HCT116 (cell line): ENCODE measurements at regions not wholly inside any gene's neighbourhood (a gene's known extent, or its start where the extent isn't known, plus 50 kb on each side); places are given as distances from the start of the nearest gene placed in this dataset.

Source experiments
- ATAC-seq: fragments of 200-7000 bp; cut with Tn5 transposase; 2 replicates; pipeline ENCODE4 v1.9.1; 2020; ENCODE audit warnings: mild to moderate bottlenecking, moderate library complexity
- BruUV-seq: library from RNA; stranded (reverse); fragments of 400-500 nt; replicated peaks from 2 replicates; lab custom pipeline; 2021; lab: Mats Ljungman, UMichigan
- CTCF ChIA-PET: fragments of 300-600 bp; sonication (Branson Sonifier 250); formaldehyde crosslinking; loops from one replicate; lab custom pipeline; 2021; ENCODE audit warnings: antibody characterized with exemption; lab: Charles Lee
- POLR2A ChIA-PET: fragments of 300-600, 350-600 bp; sonication (Branson Sonifier 250); formaldehyde crosslinking; loops from one replicate; lab custom pipeline; 2021; ENCODE audit warnings: antibody characterized with exemption; lab: Charles Lee
- RAD21 ChIA-PET, 2 experiments: fragments of 300-600 bp; sonication (Branson Sonifier 250); formaldehyde crosslinking; loops; one replicate each; lab custom pipeline; 2023; ENCODE audit warnings: low total read pairs in 2 of 2; ENCODE audit not compliant: uncharacterized antibody in 2 of 2, unreplicated experiment in 2 of 2, low non-redundant PET in 1 of 2; lab: Charles Lee
- DNase-seq: peaks from one replicate; pipeline ENCODE4 v3.0.0-alpha.2; 2010; ENCODE audit warnings: low read depth, low spot score
- H2AFZ ChIP-seq: fragments of 200-600 bp; shearing (Covaris generic), sonication (generic); 2 replicates; pipeline ENCODE4 v1.6.1; 2017; ENCODE audit warnings: low read depth, mixed run types, mixed read lengths, antibody characterized with exemption, low read length; ENCODE audit not compliant: poor library complexity, severe bottlenecking
- H3K27ac ChIP-seq: 2 replicates; pipeline ENCODE4 v1.5.1; 2012; ENCODE audit warnings: low read depth, low read length
- H3K27me3 ChIP-seq: fragments of 200-600 bp; sonication (generic); 2 replicates; pipeline ENCODE4 v1.6.1; 2016; ENCODE audit warnings: mixed run types, low read length, mixed read lengths; ENCODE audit not compliant: insufficient read depth
- H3K36me3 ChIP-seq, 2 experiments: fragments of 200-500 bp in 1 of 2; fragments of 200-600 bp in 1 of 2; sonication (Bioruptor generic) in 1 of 2; sonication (generic) in 1 of 2; 2 replicates each; pipeline versions ENCODE4 v1.5.1 to v1.6.1; 2014 to 2016; ENCODE audit warnings: low read length in 2 of 2, inconsistent platforms in 1 of 2, mixed read lengths in 1 of 2, mixed run types in 1 of 2; ENCODE audit not compliant: insufficient read depth in 2 of 2, control insufficient read depth in 1 of 2
- H3K4me1 ChIP-seq, 2 experiments: fragments of 200-600 bp in 1 of 2; sonication (generic) in 1 of 2; 2 replicates each; pipeline versions ENCODE4 v1.5.1 to v1.6.1; 2012 to 2017; ENCODE audit warnings: low read length in 2 of 2, inconsistent platforms in 1 of 2, mild to moderate bottlenecking in 1 of 2, mixed read lengths in 1 of 2, mixed run types in 1 of 2, moderate library complexity in 1 of 2; ENCODE audit not compliant: insufficient read depth in 2 of 2, control insufficient read depth in 1 of 2
- H3K4me2 ChIP-seq: fragments of 200-600 bp; sonication (generic); 2 replicates; pipeline ENCODE4 v1.6.1; 2017; ENCODE audit warnings: mixed run types, low read length, mixed read lengths
- H3K4me3 ChIP-seq, 2 experiments: fragments of 200-600 bp in 1 of 2; sonication (generic) in 1 of 2; replicated peaks in 1 of 2; 2 replicates each; pipeline ENCODE4 v1.5.1; 2011 to 2016; ENCODE audit warnings: low read length in 2 of 2, control low read depth in 1 of 2, low read depth in 1 of 2, mild to moderate bottlenecking in 1 of 2, mixed read lengths in 1 of 2, mixed run types in 1 of 2
- H3K79me2 ChIP-seq: fragments of 200-600 bp; sonication (generic); 2 replicates; pipeline ENCODE4 v1.6.1; 2017; ENCODE audit warnings: mild to moderate bottlenecking, mixed run types, low read length, moderate library complexity, mixed read lengths; ENCODE audit not compliant: insufficient read depth
- H3K9ac ChIP-seq: fragments of 200-600 bp; sonication (generic); 2 replicates; pipeline ENCODE4 v1.6.1; 2016; ENCODE audit warnings: low read length, mixed read lengths
- H3K9me2 ChIP-seq: fragments of 200-600 bp; sonication (generic), shearing (Covaris generic); 2 replicates; pipeline ENCODE4 v1.6.1; 2017; ENCODE audit warnings: mixed run types, mild to moderate bottlenecking, moderate library complexity; ENCODE audit not compliant: insufficient read depth
- H3K9me3 ChIP-seq, 2 experiments: fragments of 200-500 bp in 1 of 2; fragments of 200-600 bp in 1 of 2; sonication (Bioruptor generic) in 1 of 2; sonication (generic) in 1 of 2; 2 replicates each; pipeline ENCODE4 v1.6.1; 2014 to 2017; ENCODE audit warnings: low read length in 2 of 2, mixed read lengths in 2 of 2, inconsistent platforms in 1 of 2, low read depth in 1 of 2, mild to moderate bottlenecking in 1 of 2, mixed run types in 1 of 2, moderate library complexity in 1 of 2; ENCODE audit not compliant: control insufficient read depth in 1 of 2, insufficient read depth in 1 of 2
- H4K20me1 ChIP-seq: fragments of 200-600 bp; sonication (generic), shearing (Covaris generic); 2 replicates; pipeline ENCODE4 v1.6.1; 2017; ENCODE audit warnings: mixed run types, mild to moderate bottlenecking, moderate library complexity; ENCODE audit not compliant: insufficient read depth
- REST ChIP-seq: IDR thresholded peaks from 2 replicates; pipeline ENCODE4 v1.6.1; 2012; ENCODE audit warnings: low read depth
- SRF ChIP-seq: IDR thresholded peaks from 2 replicates; pipeline ENCODE4 v1.6.1; 2012; ENCODE audit warnings: low read depth
- YY1 ChIP-seq: IDR thresholded peaks from 2 replicates; pipeline ENCODE4 v1.6.1; 2011; ENCODE audit warnings: low read length, low read depth, moderate library complexity, mild to moderate bottlenecking; ENCODE audit not compliant: insufficient replicate concordance; ENCODE audit errors: extremely low read depth
- ZFX ChIP-seq: fragments of 450-650 bp; IDR thresholded peaks from 2 replicates; pipeline ENCODE4 v1.6.1; 2017
- intact Hi-C: fragments of 100-400 bp; cut with micrococcal nuclease; formaldehyde crosslinking; loops from 2 replicates; pipeline ENCODE4 v1.10.0; 2022
- TF ChIP-seq, protein P1 (sequence below): IDR thresholded peaks from 2 replicates; pipeline ENCODE4 v1.6.1; 2012
- TF ChIP-seq, protein P2 (sequence below): IDR thresholded peaks from 2 replicates; pipeline ENCODE4 v1.6.1; 2011; ENCODE audit warnings: mild to moderate bottlenecking, low read length, moderate library complexity; ENCODE audit not compliant: insufficient replicate concordance; ENCODE audit errors: extremely low read depth

GRCh38 chr13:75226733-75227435 is 255.1 kb downstream of the TBC1D4 start:
- intact Hi-C loops: no loop called here
- H4K20me1 ChIP-seq: no peaks in the 10 kb centered on the region
- no peak for ATAC-seq
- CTCF ChIA-PET: no interaction called here
- POLR2A ChIA-PET: no interaction called here
- H3K9ac ChIP-seq: no peak overlapping the region
- no peak overlapping the region; the same call in 1 of the 2 replicates for H3K4me2 ChIP-seq
- H3K4me3 ChIP-seq: no peak overlapping the region
- RAD21 ChIA-PET: no interaction called here
- no peaks in the 10 kb centered on the region for H3K79me2 ChIP-seq
- no peaks in the 10 kb centered on the region for H3K36me3 ChIP-seq
- peak overlapping the region; percentile 54 for H2AFZ ChIP-seq
- no peaks in the 10 kb centered on the region for H3K9me2 ChIP-seq
- H3K27me3 ChIP-seq: no peaks in the 10 kb centered on the region
- TF ChIP-seq, protein P1, sequence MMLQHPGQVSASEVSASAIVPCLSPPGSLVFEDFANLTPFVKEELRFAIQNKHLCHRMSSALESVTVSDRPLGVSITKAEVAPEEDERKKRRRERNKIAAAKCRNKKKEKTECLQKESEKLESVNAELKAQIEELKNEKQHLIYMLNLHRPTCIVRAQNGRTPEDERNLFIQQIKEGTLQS: no peak
- TF ChIP-seq, protein P2, sequence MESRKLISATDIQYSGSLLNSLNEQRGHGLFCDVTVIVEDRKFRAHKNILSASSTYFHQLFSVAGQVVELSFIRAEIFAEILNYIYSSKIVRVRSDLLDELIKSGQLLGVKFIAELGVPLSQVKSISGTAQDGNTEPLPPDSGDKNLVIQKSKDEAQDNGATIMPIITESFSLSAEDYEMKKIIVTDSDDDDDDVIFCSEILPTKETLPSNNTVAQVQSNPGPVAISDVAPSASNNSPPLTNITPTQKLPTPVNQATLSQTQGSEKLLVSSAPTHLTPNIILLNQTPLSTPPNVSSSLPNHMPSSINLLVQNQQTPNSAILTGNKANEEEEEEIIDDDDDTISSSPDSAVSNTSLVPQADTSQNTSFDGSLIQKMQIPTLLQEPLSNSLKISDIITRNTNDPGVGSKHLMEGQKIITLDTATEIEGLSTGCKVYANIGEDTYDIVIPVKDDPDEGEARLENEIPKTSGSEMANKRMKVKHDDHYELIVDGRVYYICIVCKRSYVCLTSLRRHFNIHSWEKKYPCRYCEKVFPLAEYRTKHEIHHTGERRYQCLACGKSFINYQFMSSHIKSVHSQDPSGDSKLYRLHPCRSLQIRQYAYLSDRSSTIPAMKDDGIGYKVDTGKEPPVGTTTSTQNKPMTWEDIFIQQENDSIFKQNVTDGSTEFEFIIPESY: no peak
- TF ChIP-seq ZFX: no peak
- no peak for TF ChIP-seq REST
- no peak for TF ChIP-seq YY1
- TF ChIP-seq SRF: no peak
- TF ChIP-seq, all 23 proteins: peak for 0
- H3K4me1 ChIP-seq: peaks cover 0 to 8% of the 10 kb centered on the region in 2 experiments; a peak in 2 of 4 replicates
- no peak overlapping the region for H3K27ac ChIP-seq
- no peaks in the 10 kb centered on the region for H3K9me3 ChIP-seq
- BruUV-seq: no TSS peak
- DNase-seq: no peak
